Osteocyte (in vitro differentiated cells): ENCODE measurements at regions not wholly inside any gene's neighbourhood (a gene's known extent, or its start where the extent isn't known, plus 50 kb on each side); places are given as distances from the start of the nearest gene placed in this dataset.
"Not testable (repeated sequence)": the region's sequence is repeated elsewhere in the genome, so short reads cannot be mapped to it uniquely, and the experiment has no call there.

Experiments used
- DNase-seq: peaks from one replicate; pipeline ENCODE4 v3.0.0; 2021; ENCODE audit warnings: mixed read lengths; ENCODE audit not compliant: unreplicated experiment; ENCODE audit errors: extremely low spot score
- H3K27ac Mint-ChIP-seq: one replicate; pipeline ENCODE4 v1.8.0; 2021; ENCODE audit warnings: mild to moderate bottlenecking, mixed read lengths; ENCODE audit not compliant: unreplicated experiment
- H3K27me3 Mint-ChIP-seq: one replicate; pipeline ENCODE4 v1.8.0; 2021; ENCODE audit warnings: mixed read lengths; ENCODE audit not compliant: unreplicated experiment
- H3K36me3 Mint-ChIP-seq: one replicate; pipeline ENCODE4 v1.8.0; 2021; ENCODE audit warnings: mixed read lengths; ENCODE audit not compliant: unreplicated experiment
- H3K4me1 Mint-ChIP-seq: one replicate; pipeline ENCODE4 v1.8.0; 2021; ENCODE audit warnings: mixed read lengths; ENCODE audit not compliant: unreplicated experiment
- H3K4me3 Mint-ChIP-seq: one replicate; pipeline ENCODE4 v1.8.0; 2021; ENCODE audit warnings: mild to moderate bottlenecking, moderate library complexity, mixed read lengths; ENCODE audit not compliant: unreplicated experiment
- H3K9me3 Mint-ChIP-seq: one replicate; pipeline ENCODE4 v1.8.0; 2021; ENCODE audit warnings: mixed read lengths; ENCODE audit not compliant: unreplicated experiment
- TF ChIP-seq, protein P1 (sequence below): fragments of 200-600 bp; sonication (generic); IDR thresholded peaks from 2 replicates; pipeline ENCODE4 v1.5.0; 2021; ENCODE audit warnings: antibody characterized with exemption, mild to moderate bottlenecking, moderate library complexity

DNA sequence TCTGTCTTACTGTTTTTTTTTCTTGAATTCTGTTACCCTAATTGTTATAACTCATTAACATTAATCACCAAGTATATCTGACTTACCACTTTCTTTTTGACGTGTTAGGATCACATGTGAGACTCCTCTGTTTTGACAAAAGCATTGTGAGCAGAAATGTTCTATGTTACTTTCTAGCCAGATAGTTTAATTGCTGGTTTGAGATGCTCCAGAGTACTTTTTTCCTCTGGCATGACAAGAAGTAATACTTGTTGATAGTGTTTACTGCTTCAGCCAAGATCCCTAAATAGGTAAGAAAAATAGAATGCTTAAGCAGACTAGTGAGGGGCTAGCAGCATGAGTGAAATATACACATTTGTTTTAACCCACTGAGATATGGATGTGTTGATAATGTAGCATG, 303.9 kb upstream of the PABPC4L start:
- H3K36me3 Mint-ChIP-seq, result no peaks in the 10 kb centered on the region

DNA sequence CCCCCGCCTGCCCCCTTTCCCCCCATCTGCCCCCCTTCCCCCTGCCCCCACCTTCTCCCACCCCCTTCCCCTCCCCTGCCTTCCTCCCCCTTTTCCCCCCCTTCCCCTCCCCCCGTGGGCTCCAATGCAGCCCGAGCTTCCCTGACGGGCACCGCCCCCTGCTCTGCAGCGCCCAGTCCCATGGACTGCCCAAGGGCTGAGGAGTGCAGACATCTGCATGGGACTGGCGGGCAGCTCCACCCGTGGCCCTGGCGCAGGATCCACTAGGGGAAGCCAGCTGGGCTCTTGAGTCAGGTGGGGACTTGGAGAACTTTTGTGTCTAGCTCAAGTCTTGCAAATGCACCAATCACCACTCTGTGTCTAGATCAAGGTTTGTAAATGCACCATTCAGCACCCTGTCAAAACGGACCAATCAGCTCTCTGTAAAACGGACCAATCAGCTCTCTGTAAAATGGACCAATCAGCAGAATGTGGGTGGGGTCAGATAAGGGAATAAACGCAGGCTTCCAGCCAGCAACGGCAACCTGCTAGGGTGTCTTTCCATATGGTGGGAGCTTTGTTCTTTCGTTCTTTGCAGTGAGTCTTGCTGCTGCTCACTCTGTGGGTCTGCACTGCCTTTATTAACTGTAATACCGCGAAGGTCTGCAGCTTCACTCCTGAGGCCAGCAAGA, 300.5 kb upstream of the PABPC4L start:
- no peaks in the 10 kb centered on the region for H3K4me1 Mint-ChIP-seq
- no peak overlapping the region for H3K4me3 Mint-ChIP-seq
- H3K27ac Mint-ChIP-seq, result no peak overlapping the region
- H3K27me3 Mint-ChIP-seq, result no peaks in the 10 kb centered on the region
- no peaks in the 10 kb centered on the region for H3K36me3 Mint-ChIP-seq
- H3K9me3 Mint-ChIP-seq, result no peaks in the 10 kb centered on the region
- no peak for DNase-seq
- TF ChIP-seq, protein P1, sequence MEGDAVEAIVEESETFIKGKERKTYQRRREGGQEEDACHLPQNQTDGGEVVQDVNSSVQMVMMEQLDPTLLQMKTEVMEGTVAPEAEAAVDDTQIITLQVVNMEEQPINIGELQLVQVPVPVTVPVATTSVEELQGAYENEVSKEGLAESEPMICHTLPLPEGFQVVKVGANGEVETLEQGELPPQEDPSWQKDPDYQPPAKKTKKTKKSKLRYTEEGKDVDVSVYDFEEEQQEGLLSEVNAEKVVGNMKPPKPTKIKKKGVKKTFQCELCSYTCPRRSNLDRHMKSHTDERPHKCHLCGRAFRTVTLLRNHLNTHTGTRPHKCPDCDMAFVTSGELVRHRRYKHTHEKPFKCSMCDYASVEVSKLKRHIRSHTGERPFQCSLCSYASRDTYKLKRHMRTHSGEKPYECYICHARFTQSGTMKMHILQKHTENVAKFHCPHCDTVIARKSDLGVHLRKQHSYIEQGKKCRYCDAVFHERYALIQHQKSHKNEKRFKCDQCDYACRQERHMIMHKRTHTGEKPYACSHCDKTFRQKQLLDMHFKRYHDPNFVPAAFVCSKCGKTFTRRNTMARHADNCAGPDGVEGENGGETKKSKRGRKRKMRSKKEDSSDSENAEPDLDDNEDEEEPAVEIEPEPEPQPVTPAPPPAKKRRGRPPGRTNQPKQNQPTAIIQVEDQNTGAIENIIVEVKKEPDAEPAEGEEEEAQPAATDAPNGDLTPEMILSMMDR, result no peak

More for the DNA sequence above, 303.9 kb upstream of the PABPC4L start:
- Mint-ChIP-seq H3K4me1 (no peaks in the 10 kb centered on the region), H3K9me3 (no peaks in the 10 kb centered on the region), H3K4me3 (no peak overlapping the region), H3K27ac (no peak overlapping the region), H3K27me3 (no peaks in the 10 kb centered on the region)
- no peak for DNase-seq
- TF ChIP-seq, protein P1, result no peak

DNA sequence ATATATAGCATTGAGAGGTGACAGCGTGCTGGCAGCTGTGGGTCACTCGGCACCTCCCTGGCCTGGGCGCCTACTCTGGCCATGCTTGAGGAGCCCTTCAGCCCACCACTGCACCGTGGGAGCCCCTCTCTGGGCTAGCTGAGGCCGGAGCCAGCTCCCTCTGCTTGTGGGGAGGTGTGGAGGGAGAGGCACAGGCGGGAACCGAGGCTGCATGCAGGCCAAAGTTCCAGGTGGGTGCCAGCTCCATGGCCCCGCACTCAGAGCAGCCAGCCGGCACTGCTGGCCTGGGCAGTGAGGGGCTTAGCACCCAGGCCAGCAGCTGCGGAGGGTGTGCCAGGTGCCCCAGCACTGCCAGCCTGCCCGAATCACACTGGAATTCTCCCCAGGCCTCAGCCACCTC, 299.9 kb upstream of the PABPC4L start:
- DNase-seq, H3K4me1 Mint-ChIP-seq, H3K9me3 Mint-ChIP-seq, H3K27me3 Mint-ChIP-seq, H3K27ac Mint-ChIP-seq, H3K4me3 Mint-ChIP-seq, H3K36me3 Mint-ChIP-seq: not testable (repeated sequence)

DNA sequence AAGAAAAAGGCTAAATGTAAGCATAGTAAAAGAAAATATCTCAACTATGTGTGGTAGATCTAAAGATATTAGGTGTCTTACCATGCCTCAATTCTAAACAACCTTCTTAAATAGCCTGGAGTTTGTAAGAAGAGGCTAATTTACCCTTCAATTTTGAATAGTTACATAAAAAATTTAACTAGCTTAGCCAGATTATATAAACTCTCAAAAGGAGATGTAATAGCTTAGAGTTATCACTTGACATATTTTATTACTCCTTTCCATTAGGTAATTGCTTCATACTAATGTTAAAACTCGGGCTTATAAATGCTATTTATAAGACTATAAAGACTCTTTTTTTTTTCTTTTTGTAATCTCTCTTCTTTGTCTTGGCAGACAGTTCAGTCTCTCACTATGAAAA, 297.5 kb upstream of the PABPC4L start:
- TF ChIP-seq, protein P1, result no peak
- Mint-ChIP-seq H3K4me1 (no peaks in the 10 kb centered on the region), H3K27ac (no peak overlapping the region), H3K9me3 (peaks cover 5% of the 10 kb centered on the region), H3K36me3 (no peaks in the 10 kb centered on the region), H3K4me3 (no peak overlapping the region), H3K27me3 (no peaks in the 10 kb centered on the region)
- no peak for DNase-seq

DNA sequence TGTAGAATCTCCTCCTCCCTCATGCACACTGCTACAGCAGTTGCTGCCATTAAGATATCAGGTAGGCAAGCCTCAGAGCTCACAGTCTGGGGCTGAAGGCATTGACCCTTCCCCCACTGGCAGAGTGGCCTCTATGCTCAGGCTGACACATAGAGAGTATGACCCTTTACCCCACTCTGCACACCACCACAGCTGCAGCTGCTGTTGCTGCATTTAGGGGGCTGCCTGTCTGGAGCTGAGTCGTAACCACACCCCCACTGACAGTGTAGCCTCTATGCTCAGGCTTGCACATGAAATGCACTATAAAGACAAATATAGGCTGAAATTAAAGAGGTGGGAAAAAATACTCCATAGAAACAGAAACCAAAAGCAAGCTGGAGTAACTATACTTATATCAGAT, 289.3 kb upstream of the PABPC4L start:
- no peaks in the 10 kb centered on the region for H3K4me1 Mint-ChIP-seq
- H3K36me3 Mint-ChIP-seq, result no peaks in the 10 kb centered on the region
- no peaks in the 10 kb centered on the region for H3K27me3 Mint-ChIP-seq
- H3K9me3 Mint-ChIP-seq, result peaks cover 5% of the 10 kb centered on the region
- DNase-seq, result no peak
- TF ChIP-seq, protein P1, result no peak
- H3K27ac Mint-ChIP-seq, result no peak overlapping the region
- H3K4me3 Mint-ChIP-seq, result no peak overlapping the region

DNA sequence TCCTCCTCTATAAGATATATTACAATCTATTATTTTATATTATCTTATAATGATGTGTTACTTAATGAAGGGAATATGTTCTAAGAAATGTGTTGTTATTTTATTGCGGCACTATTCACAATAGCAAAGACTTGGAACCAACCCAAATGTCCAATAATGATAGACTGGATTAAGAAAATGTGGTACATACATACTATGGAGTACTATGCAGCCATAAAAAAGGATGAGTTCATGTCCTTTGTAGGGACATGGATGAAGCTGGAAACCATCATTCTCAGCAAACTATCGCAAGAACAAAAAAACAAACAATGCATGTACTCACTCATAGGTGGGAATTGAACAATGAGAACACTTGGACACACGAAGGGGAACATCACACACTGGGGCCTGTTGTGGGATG, 281.9 kb upstream of the PABPC4L start:
- H3K27ac Mint-ChIP-seq, H3K9me3 Mint-ChIP-seq, H3K4me3 Mint-ChIP-seq, H3K36me3 Mint-ChIP-seq, DNase-seq, H3K4me1 Mint-ChIP-seq, H3K27me3 Mint-ChIP-seq: not testable (repeated sequence)
